GM18951 (cell line): ENCODE measurements at regions not wholly inside any gene's neighbourhood (a gene's known extent, or its start where the extent isn't known, plus 50 kb on each side); places are given as distances from the start of the nearest gene placed in this dataset.
"Not testable (repeated sequence)": the region's sequence is repeated elsewhere in the genome, so short reads cannot be mapped to it uniquely, and the experiment has no call there.

Experiments used
- POLR2A ChIP-seq: IDR thresholded peaks from 4 replicates; pipeline ENCODE4 v1.6.1; 2011; ENCODE audit warnings: mild to moderate bottlenecking; ENCODE audit not compliant: insufficient read length, insufficient read depth; ENCODE audit errors: extremely low read depth
- in situ Hi-C: fragments of 300-500 bp; cut with MboI; formaldehyde crosslinking; loops from one replicate; pipeline ENCODE4 v1.12.0; 2022; ENCODE audit warnings: low sequenced_read_pairs, mixed read lengths, inconsistent platforms; ENCODE audit not compliant: unreplicated experiment

GRCh38 chr18:46213295-46213694 is 109.1 kb downstream of the HAUS1 start:
- no peak for TF ChIP-seq POLR2A
- in situ Hi-C loops, result no loop called here

GRCh38 chr18:46214435-46214834 is 110.2 kb downstream of the HAUS1 start:
- in situ Hi-C loops, result no loop called here
- no peak for TF ChIP-seq POLR2A

- TF ChIP-seq POLR2A, result no peak
- in situ Hi-C loops, result no loop called here
Measured at GRCh38 chr18:46215902-46216723, 111.9 kb downstream of the HAUS1 start.

DNA sequence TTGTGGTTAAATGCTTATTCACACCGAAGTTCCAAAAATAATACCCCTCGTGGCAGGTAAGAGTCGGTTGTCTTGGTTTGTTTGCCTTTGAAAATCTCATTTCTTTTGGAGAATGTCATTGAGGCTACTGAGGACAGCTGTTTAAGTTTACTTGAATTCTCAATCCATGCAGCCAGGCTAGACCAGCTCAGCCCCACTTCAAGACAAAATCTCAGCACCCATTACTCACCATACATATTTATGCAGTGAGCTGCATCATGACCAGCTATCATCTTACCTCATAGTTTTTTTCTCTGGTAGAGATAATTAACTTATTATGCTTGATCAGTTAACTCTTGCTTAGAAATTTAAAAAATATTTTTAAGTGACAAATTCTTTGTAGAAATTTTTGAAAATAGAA is 115.9 kb downstream of the HAUS1 start:
- no peak for TF ChIP-seq POLR2A
- in situ Hi-C loops, result no loop called here

DNA sequence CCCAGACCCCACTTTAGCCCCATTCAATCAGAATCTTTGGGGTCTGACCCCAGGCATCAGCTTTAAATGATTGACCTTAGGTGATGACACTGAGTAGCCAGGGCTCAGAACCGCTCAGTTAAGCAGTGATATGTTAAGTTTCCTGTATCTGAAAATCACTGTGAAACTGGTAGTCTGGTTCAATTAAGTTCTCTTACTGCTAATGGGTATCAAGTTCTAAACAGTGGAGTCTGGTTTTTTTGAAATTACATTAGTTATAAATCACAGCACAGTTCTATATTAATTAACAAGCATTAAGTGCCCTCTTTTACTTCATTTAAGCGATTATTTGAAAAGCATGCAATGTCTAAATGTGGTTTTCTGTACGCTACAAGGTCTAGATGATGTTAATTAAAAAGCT is 117.9 kb downstream of the HAUS1 start:
- in situ Hi-C loops, result no loop called here
- no peak for TF ChIP-seq POLR2A

DNA sequence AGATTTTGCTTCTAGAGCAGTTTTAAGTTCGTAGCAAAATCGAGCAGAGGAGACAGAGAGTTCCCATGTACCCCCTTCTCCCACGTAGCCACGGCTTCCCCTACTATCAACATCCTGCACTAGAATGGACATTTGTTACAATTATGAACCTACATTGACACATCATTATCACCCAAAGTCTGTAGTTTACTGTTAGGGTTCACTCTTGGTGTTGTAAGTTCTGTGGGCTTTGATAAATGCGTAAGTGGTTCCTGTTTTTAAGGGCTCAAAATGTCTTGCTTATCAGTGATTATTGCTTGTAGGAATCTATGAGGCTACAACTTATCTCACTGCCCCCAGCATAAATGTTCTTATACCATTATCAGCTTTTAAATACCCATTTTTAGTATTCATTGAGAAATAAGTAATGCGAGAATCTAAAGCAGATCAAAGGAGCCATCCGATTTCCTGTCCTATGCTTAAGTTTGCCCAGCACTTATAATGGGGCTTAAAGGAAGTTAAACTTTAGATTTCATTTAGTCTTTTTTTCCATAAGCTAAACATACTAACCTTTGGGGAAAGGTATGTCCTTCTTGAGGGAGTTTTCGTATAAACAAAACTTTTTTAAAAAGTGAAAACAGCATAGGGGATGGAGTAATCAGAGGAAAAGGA is 118.7 kb downstream of the HAUS1 start:
- in situ Hi-C loops, result no loop called here
- TF ChIP-seq POLR2A, result no peak

GRCh38 chr18:46224181-46224775 is 120.1 kb downstream of the HAUS1 start:
- in situ Hi-C loops, result no loop called here
- no peak for TF ChIP-seq POLR2A

DNA sequence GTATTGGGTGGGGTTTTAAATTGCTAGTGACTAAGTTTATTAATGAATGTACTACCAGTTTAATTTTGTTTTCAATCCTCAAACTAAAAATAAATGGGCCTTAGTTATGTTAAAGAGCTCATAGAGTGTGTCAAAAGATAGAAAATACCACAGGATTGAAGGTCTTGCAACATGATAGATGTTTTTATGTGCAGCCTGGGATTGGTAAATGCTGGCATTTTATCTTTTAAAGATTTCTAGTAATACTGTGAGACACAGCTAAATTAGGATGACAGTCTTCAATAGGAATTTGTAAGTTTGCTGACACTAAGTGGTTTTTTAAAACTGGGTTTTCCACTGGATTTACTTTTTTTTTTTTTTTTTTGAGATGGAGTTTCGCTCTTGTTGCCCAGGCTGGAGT is 122.3 kb downstream of the HAUS1 start:
- in situ Hi-C loops, result no loop called here
- no peak for TF ChIP-seq POLR2A

DNA sequence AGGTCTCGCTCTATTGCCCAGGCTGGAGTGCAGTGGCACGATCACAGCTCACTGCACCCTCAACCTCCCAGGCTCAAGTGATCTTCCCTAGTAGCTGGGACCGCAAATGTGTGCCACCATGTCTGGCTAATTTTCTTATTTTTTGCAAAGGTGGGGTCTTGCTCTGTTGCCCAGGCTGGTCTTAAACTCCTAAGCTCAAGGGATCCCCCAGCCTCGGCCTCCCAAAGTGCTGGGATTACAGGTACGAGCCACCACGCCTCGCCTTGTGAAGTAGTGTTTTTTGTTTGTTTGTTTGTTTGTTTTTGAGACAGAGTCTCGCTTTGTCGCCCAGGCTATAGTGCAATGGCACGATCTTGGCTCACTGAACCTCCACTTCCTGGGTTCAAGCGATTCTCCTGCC is 125.5 kb downstream of the HAUS1 start:
- in situ Hi-C loops, result not testable (repeated sequence)

- in situ Hi-C loops, result no loop called here
- no peak for TF ChIP-seq POLR2A
Measured at GRCh38 chr18:46236156-46236555, 132.0 kb downstream of the HAUS1 start.

GRCh38 chr18:46237891-46238290 is 133.7 kb downstream of the HAUS1 start:
- in situ Hi-C loops, result no loop called here
- no peak for TF ChIP-seq POLR2A

DNA sequence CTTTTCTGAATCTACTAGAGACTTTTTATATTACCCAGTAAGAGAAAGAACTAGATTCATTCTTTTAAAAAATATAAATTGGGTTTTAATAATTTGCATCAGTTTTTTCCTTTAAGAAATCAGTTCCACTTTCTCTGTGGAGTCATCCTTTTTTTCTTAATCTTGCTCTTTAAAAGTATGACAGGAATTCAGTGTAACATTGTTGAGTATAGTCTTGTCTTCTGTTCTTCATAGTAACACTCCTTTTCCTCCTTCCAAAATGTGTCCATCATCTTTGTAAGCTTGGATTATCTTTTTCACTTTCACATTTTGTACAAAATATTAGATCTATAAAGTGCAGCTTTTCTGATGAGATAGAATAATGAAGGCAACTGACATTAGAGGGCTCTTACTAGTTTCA is 135.4 kb downstream of the HAUS1 start:
- in situ Hi-C loops, result no loop called here
- TF ChIP-seq POLR2A, result no peak

DNA sequence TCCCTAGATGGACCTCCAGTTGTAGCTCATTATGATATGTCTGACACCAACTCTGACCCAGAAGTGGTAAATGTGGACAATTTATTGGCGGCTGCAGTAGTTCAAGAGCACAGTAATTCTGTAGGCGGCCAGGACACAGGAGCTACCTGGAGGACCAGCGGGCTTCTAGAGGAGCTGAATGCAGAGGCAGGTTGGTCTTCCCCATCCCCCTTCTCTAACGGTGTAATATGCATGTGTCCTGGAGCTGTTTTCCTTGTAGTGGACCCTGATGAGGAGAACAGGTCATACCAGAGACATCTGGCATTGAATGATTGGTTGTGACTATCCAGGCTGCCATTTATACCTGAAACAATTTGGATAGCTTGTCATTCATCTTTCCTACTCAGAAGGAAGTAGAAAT is 135.8 kb downstream of the HAUS1 start:
- TF ChIP-seq POLR2A, result no peak
- in situ Hi-C loops, result no loop called here

- in situ Hi-C loops, result not testable (repeated sequence)
Measured at GRCh38 chr18:46241393-46241792, 137.2 kb downstream of the HAUS1 start.
